ENCODE measurements at regions not wholly inside any gene's neighbourhood (a gene's known extent, or its start where the extent isn't known, plus 50 kb on each side); places are given as distances from the start of the nearest gene placed in this dataset.

DNA sequence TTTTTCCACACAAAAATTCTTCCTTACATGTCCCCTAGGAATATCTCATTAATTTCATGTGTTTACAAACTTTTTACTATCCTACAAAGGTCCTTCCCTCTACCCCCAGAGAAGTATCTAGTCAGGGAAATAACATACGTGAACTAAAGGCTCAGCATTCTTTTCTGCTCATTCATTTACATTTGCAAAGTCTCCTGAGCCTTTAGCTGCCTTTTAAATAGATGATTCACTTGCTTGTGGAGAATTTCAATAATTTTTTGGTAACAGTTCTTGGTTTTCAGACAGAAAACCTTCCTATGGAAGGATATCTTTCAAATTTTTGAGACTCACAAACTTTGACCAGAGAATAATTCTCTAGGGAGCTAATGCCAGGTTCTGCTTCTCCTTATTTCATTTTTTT lies 81.5 kb upstream of the RMDN2 start:
- intact Hi-C loops (cut with DNase I; ENCODE audit: low total_unique reads), result no loop called here
- Histone ChIP-seq H3K36me3 (no peaks in the 10 kb centered on the region), H3K27ac (no peak overlapping the region), H3K4me1 (no peaks in the 10 kb centered on the region), H3K27me3 (replicated peaks in 1 of 7) (peaks cover 0 to 3% (median 0%) of the 10 kb centered on the region in 7 donors), H3K4me3 (no peak overlapping the region), H3K9me3 (no peaks in the 10 kb centered on the region)
- TF ChIP-seq POLR2AphosphoS5 (IDR thresholded peaks at IDR 0.05) (no peak), POLR2A (IDR thresholded peaks at IDR 0.05) (no peak)
- TF ChIP-seq, protein P1, sequence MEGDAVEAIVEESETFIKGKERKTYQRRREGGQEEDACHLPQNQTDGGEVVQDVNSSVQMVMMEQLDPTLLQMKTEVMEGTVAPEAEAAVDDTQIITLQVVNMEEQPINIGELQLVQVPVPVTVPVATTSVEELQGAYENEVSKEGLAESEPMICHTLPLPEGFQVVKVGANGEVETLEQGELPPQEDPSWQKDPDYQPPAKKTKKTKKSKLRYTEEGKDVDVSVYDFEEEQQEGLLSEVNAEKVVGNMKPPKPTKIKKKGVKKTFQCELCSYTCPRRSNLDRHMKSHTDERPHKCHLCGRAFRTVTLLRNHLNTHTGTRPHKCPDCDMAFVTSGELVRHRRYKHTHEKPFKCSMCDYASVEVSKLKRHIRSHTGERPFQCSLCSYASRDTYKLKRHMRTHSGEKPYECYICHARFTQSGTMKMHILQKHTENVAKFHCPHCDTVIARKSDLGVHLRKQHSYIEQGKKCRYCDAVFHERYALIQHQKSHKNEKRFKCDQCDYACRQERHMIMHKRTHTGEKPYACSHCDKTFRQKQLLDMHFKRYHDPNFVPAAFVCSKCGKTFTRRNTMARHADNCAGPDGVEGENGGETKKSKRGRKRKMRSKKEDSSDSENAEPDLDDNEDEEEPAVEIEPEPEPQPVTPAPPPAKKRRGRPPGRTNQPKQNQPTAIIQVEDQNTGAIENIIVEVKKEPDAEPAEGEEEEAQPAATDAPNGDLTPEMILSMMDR (IDR thresholded peaks at IDR 0.05 in 8 of 11, conservative IDR thresholded peaks at IDR 0.05 in 3 of 11), result no peak
- WGBS, 5 donors, result 0 to 3% (median 0%) methylated on average over 1 of the region's 1 CpG
- no peak for DNase-seq

DNA sequence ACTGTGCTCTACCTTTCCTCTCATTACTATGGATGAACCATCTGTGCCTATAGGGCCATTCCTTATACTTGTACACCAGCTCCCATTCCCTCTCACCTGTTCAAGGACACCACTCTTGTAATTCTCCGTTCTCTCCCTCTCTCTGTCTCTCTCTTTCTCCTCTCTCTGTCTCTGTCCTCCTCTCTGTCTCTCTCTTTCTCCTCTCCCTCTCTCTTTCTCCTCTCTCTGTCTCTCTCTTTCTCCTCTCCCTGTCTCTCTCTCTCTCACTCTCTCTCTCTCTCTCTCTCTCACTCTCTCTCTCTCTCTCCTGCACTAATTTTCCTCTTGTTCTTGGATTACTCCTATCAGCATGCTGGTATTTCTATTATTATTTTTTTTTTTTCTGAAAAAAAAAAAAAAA lies 78.9 kb upstream of the RMDN2 start:
- no peaks in the 10 kb centered on the region for H3K36me3 ChIP-seq
- no peak overlapping the region for H3K4me3 ChIP-seq
- no peak for DNase-seq
- TF ChIP-seq POLR2A (IDR thresholded peaks at IDR 0.05), result no peak
- TF ChIP-seq, protein P1 (IDR thresholded peaks at IDR 0.05 in 8 of 11, conservative IDR thresholded peaks at IDR 0.05 in 3 of 11), result no peak
- TF ChIP-seq POLR2AphosphoS5 (IDR thresholded peaks at IDR 0.05), result no peak
- peaks cover 0 to 3% (median 0%) of the 10 kb centered on the region in 7 donors for H3K27me3 ChIP-seq (replicated peaks in 1 of 7)
- intact Hi-C loops (cut with DNase I; ENCODE audit: low total_unique reads), result no loop called here
- H3K27ac ChIP-seq, result no peak overlapping the region
- 0 to 96% (median 86%) methylated on average over 1 of the region's 1 CpG for WGBS, 5 donors
- no peaks in the 10 kb centered on the region for H3K9me3 ChIP-seq
- peaks cover 0 to 10% (median 3%) of the 10 kb centered on the region in 6 donors for H3K4me1 ChIP-seq

DNA sequence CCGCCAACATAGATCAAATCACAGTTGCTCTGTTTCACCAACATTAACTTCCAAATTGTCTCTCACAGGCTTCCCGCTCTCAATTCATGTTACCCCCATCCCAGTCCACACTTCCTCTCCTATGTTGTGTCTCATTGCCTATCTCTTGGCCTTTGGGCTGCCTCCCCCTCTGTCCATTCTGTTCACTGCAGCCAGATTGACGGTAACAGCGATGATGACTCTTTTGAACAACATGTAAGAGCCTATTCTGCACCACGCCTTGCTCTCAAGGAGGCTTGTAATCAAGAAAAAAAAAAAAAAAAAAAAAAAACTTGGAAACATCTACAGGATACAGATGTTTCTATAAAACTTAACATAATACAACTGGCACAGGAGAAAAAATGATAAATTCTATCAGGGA lies 77.3 kb upstream of the RMDN2 start:
- intact Hi-C loops (cut with DNase I; ENCODE audit: low total_unique reads), result no loop called here
- DNase-seq, result no peak
- H3K27ac ChIP-seq, result no peak overlapping the region
- H3K4me1 ChIP-seq, result peaks cover 8 to 21% (median 16%) of the 10 kb centered on the region in 6 donors
- no peaks in the 10 kb centered on the region for H3K36me3 ChIP-seq
- H3K27me3 ChIP-seq (replicated peaks in 1 of 7), result peaks cover 0 to 3% (median 0%) of the 10 kb centered on the region in 7 donors
- WGBS, 5 donors, result 90 to 96% (median 93%) methylated on average over 5 of the region's 5 CpGs
- no peaks in the 10 kb centered on the region for H3K9me3 ChIP-seq
- no peak for TF ChIP-seq POLR2A (IDR thresholded peaks at IDR 0.05)
- TF ChIP-seq, protein P1 (IDR thresholded peaks at IDR 0.05 in 8 of 11, conservative IDR thresholded peaks at IDR 0.05 in 3 of 11), result no peak
- TF ChIP-seq POLR2AphosphoS5 (IDR thresholded peaks at IDR 0.05), result no peak
- H3K4me3 ChIP-seq, result no peak overlapping the region

DNA sequence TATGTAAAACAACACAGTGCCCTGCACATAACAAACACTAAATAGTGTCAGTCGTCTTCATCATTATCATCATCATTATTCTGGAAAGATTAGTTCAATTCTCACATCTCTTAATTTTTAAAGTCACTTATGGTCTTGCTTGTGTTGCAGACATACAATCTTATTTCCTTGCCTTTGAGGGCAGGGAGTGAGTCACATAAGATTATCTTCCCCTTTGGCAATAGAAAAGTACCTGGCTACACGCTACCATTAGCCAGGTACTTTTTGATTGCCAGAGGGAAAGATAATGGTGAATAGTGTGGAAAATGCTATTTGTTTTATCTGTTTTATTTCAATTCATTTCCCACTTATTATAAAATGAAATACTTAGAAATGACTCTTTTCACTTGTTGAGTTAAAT lies 76.6 kb upstream of the RMDN2 start:
- 91 to 99% (median 95%) methylated on average over 2 of the region's 2 CpGs for WGBS, 5 donors
- intact Hi-C loops (cut with DNase I; ENCODE audit: low total_unique reads), result no loop called here
- Histone ChIP-seq H3K27ac (no peak overlapping the region), H3K36me3 (no peaks in the 10 kb centered on the region), H3K4me1 (peaks cover 8 to 21% (median 16%) of the 10 kb centered on the region in 6 donors), H3K9me3 (no peaks in the 10 kb centered on the region), H3K4me3 (no peak overlapping the region), H3K27me3 (replicated peaks in 1 of 7) (peaks cover 0 to 3% (median 0%) of the 10 kb centered on the region in 7 donors)
- no peak for DNase-seq
- no peak for TF ChIP-seq POLR2A (IDR thresholded peaks at IDR 0.05)
- TF ChIP-seq, protein P1 (IDR thresholded peaks at IDR 0.05 in 8 of 11, conservative IDR thresholded peaks at IDR 0.05 in 3 of 11), result no peak
- no peak for TF ChIP-seq POLR2AphosphoS5 (IDR thresholded peaks at IDR 0.05)
